Neural crest cell (in vitro differentiated cells): ENCODE measurements at regions not wholly inside any gene's neighbourhood (a gene's known extent, or its start where the extent isn't known, plus 50 kb on each side); places are given as distances from the start of the nearest gene placed in this dataset.

Source experiments
- DNase-seq: peaks from one replicate; pipeline ENCODE4 v3.0.0; 2021; ENCODE audit warnings: low read depth, mixed read lengths, low spot score
- H3K27ac Mint-ChIP-seq: one replicate; pipeline ENCODE4 v1.8.0; 2021; ENCODE audit warnings: mild to moderate bottlenecking, mixed read lengths; ENCODE audit not compliant: unreplicated experiment
- H3K27me3 Mint-ChIP-seq: 2 replicates; pipeline ENCODE4 v1.8.0; 2021; ENCODE audit warnings: low read depth, mild to moderate bottlenecking, mixed read lengths
- H3K36me3 Mint-ChIP-seq: 2 replicates; pipeline ENCODE4 v1.8.0; 2021; ENCODE audit warnings: low read depth, mild to moderate bottlenecking, mixed read lengths
- H3K4me1 Mint-ChIP-seq: 2 replicates; pipeline ENCODE4 v1.8.0; 2021; ENCODE audit warnings: mixed read lengths
- H3K4me3 Mint-ChIP-seq: one replicate; pipeline ENCODE4 v1.8.0; 2021; ENCODE audit warnings: mild to moderate bottlenecking, mixed read lengths
- H3K9me3 Mint-ChIP-seq: 2 replicates; pipeline ENCODE4 v1.8.0; 2021; ENCODE audit warnings: mixed read lengths
- TF ChIP-seq, protein P1 (sequence below): fragments of 200-600 bp; sonication (generic); conservative IDR thresholded peaks from 2 replicates; pipeline ENCODE4 v1.5.0; 2021; ENCODE audit warnings: antibody characterized with exemption, mild to moderate bottlenecking

DNA sequence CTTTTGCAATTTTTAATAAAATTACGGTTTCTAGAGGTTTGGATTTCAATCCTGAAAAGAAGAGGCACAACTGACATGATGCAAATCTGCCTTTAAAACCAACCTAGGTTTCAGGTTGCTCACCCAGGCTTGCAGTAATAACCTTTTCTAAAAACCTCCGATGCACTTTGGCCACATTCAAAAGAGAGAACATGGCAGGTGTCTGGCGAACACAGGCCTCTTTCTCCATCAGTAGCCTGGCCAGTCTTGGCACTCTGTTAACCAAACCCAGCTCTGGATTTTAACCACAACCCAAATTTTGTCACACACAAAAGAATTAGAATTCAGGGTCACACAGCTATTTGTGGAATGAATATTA, 55.8 kb upstream of the MAFB start:
- Mint-ChIP-seq H3K4me3 (no peak overlapping the region), H3K27me3 (peaks cover 23% of the 10 kb centered on the region), H3K27ac (no peak overlapping the region), H3K9me3 (no peaks in the 10 kb centered on the region), H3K36me3 (no peaks in the 10 kb centered on the region), H3K4me1 (no peaks in the 10 kb centered on the region)
- TF ChIP-seq, protein P1, sequence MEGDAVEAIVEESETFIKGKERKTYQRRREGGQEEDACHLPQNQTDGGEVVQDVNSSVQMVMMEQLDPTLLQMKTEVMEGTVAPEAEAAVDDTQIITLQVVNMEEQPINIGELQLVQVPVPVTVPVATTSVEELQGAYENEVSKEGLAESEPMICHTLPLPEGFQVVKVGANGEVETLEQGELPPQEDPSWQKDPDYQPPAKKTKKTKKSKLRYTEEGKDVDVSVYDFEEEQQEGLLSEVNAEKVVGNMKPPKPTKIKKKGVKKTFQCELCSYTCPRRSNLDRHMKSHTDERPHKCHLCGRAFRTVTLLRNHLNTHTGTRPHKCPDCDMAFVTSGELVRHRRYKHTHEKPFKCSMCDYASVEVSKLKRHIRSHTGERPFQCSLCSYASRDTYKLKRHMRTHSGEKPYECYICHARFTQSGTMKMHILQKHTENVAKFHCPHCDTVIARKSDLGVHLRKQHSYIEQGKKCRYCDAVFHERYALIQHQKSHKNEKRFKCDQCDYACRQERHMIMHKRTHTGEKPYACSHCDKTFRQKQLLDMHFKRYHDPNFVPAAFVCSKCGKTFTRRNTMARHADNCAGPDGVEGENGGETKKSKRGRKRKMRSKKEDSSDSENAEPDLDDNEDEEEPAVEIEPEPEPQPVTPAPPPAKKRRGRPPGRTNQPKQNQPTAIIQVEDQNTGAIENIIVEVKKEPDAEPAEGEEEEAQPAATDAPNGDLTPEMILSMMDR = no peak
- DNase-seq = no peak

DNA sequence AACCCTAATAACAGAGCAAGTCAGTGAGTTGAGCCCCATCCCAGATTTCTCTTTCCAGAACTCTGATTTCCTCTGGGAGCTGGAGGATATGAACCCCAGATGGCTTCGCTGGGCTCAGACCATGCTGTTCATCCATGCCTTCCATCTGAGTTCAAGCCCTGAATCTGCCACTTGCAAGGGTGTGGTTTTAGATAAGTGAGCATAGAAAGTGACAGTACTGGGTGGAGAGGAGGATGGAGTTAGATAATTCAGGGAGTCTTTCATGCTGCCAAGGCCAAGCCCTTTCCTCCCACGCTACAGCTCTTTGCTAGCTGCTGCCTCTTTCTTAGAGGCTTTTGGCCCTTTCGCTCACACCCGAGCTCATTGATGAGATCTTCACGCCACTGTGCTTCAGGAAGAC, 57.2 kb upstream of the MAFB start:
- Mint-ChIP-seq H3K9me3 (no peaks in the 10 kb centered on the region), H3K27me3 (peaks cover 22% of the 10 kb centered on the region)

DNA sequence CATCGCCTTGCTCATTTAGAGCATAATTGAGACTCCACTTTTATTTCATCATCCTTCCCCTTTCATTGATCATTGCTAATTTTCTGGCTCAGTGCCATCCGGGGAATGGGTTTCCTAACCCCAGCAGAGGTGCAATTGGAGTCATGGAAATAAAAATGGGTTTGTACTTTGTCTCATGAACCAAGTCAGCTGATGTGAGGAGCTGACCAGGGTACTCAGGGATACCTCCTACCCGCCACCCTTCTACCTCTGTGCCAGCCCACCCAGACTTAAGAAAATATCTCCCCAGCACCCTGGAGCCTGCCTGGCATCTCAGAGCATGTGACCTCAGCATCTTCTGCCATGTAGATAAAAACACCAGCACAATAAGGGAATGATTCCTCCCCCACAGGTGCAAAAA, 59.1 kb upstream of the MAFB start:
- Mint-ChIP-seq H3K27me3 (peaks cover 19% of the 10 kb centered on the region), H3K36me3 (no peaks in the 10 kb centered on the region), H3K4me1 (no peaks in the 10 kb centered on the region), H3K4me3 (no peak overlapping the region), H3K9me3 (no peaks in the 10 kb centered on the region), H3K27ac (no peak overlapping the region)
- TF ChIP-seq, protein P1 = no peak
- DNase-seq = no peak

More for the DNA sequence above, 57.2 kb upstream of the MAFB start:
- Mint-ChIP-seq H3K36me3 (no peaks in the 10 kb centered on the region), H3K27ac (no peak overlapping the region), H3K4me3 (no peak overlapping the region), H3K4me1 (no peaks in the 10 kb centered on the region)
- DNase-seq = no peak
- TF ChIP-seq, protein P1 = no peak

DNA sequence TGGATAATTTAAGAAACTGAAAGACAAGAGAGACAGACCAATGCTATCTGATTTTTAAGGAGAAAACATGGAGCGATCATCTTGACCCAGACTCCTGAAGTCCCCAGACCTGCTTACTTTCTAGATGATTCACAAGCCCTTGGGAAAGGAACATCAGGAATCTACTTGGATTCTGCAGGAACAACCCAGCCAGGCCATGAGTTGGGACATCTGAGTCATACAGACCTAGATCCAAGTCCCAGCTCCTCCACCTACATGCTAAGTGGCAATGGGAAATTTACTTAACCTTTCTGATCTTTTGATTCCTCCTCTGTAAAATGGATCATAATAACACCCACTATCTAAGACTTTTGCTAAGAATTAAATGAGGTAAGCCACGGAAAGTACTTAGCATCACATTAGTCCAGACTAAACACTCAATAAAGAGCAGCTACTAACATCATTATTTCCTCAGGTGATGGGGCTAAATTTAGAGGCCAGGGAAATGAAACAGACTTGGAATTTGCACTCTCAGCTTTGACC, 61.0 kb upstream of the MAFB start:
- TF ChIP-seq, protein P1 = no peak
- Mint-ChIP-seq H3K36me3 (no peaks in the 10 kb centered on the region), H3K9me3 (no peaks in the 10 kb centered on the region), H3K4me1 (no peaks in the 10 kb centered on the region), H3K27ac (no peak overlapping the region), H3K27me3 (peaks cover 15% of the 10 kb centered on the region), H3K4me3 (no peak overlapping the region)
- no peak for DNase-seq

DNA sequence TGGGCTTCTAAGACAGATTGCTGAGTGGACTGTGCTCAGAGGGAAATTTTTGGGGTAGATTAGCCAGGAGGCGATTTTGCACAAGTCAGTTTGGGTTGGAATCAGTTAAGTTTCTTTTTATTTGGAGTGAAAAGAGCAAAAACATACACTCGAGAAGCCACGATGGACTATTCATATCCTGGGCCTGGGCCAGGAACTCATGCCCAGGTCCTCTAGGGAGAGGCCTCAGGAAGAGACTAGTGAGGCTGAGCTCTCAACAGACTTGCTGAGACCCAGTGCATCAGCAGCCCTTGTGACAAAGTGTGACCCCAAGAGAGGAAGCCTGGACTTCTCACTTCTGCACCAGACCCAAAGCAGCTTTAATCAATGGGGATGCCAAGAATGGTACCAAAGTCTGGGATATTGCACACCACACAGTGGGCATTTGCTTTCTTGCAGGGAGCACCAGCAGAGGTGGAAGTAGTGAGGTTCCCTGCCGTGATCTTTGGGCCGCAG, 61.6 kb upstream of the MAFB start:
- Mint-ChIP-seq H3K4me3 (no peak overlapping the region), H3K27me3 (peaks cover 12% of the 10 kb centered on the region), H3K27ac (no peak overlapping the region), H3K36me3 (no peaks in the 10 kb centered on the region), H3K4me1 (no peaks in the 10 kb centered on the region), H3K9me3 (no peaks in the 10 kb centered on the region)
- TF ChIP-seq, protein P1 = no peak
- no peak for DNase-seq
